Posterior cingulate gyrus (tissue), 11 donors: ENCODE measurements at regions not wholly inside any gene's neighbourhood (a gene's known extent, or its start where the extent isn't known, plus 50 kb on each side); places are given as distances from the start of the nearest gene placed in this dataset.
"Not testable (repeated sequence)": the region's sequence is repeated elsewhere in the genome, so short reads cannot be mapped to it uniquely, and the experiment has no call there.

ENCODE experiments used
- DNase-seq, 10 donors: peaks; one replicate each; pipeline versions ENCODE4 v3.0.0 to v3.0.0-alpha.2; 2020 to 2021; ENCODE audit warnings: mixed read lengths in 3 of 10
- intact Hi-C: fragments of 100-400 bp; cut with DNase I; formaldehyde crosslinking; loops from one replicate; pipeline ENCODE4 v1.15.1; 2023

DNA sequence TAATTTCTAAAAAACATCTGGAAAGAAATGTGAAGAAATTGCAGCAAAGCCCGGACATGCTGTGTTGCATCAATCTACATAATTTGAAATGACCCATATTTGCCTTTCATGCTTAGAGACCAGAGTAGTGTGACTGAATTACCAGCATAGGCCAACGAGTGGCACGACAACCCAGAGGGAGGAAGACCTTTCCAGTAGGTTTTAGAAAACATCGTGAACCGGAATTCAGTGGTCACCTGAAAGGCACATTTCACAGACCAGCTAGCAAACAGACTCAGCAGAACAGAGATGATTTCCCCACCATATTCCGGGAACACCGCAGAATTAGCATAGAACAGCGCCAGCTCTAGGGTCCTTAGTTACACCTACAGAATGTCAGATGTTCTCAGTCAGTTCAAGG is 620.0 kb upstream of the ZNF385D start:
- intact Hi-C loops = no loop called here
- DNase-seq = no peak

GRCh38 chr3:22371607-22372291 is 620.7 kb upstream of the ZNF385D start:
- DNase-seq = peak in 2 of 10 donors; percentile 67 to 75
- intact Hi-C loops = no loop called here

DNA sequence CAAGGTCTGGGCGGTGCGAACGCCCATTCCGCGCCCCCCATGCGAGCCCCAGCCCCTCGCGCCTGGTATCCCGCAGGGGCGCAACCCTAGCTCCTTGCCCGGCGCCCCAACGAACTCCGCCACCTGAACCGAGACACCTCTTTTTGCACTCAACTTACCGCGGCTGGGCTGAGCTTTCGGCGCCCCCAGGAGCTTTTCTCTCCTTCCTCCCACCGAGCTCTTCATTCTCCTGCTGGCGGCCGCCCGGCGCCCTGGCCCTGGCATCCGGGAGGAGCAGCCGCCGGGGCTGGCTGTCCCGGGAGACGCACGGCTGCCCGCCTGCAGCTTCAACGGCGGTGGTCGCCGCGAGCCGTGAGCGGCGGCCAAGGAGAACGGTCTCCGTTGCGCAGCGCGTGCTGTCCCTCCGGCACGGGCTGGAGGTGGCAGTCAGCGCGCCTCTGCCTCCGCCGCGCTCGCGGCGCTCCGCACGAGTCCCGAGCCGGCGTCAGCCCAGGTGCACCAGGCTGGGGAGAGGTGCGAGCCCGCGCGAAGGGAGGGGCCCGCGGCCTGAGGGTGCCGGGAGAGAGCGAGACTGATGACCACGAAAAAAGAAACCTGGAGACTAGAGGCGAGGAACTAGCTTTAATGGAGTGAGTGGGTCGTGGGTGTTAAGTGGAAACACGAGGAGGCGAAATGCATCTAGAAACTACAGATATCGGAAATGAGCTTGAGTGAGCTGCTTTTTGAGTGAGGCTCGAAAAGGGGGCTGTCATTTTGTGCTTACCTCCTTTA is 621.5 kb upstream of the ZNF385D start:
- intact Hi-C loops = no loop called here

DNA sequence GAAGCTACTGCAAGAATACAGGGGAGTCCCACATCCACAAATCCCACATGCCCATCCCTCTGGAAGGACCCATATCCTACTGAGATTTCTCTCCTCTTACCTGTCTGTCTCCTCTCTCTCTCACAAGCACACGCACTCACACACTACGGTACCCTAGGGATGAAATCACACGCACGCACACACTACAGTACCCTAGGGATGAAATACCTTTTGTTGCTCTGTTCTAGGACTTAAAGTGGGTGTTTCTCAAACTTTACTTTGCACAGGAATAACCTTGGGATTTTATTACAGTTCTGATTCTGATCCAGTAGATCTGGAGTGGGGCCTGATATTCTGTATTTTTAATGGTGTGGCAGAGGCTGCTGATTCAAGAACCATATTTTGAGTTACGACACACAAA is 622.2 kb upstream of the ZNF385D start:
- no peak for DNase-seq
- intact Hi-C loops = no loop called here

More for the DNA sequence above, 621.5 kb upstream of the ZNF385D start:
- peak in 6 of 10 donors; percentile 5 to 83 (median 46) for DNase-seq

- no peak for DNase-seq
- intact Hi-C loops = no loop called here
These were observed 622.8 kb upstream of the ZNF385D start for GRCh38 chr3:22373827-22374226.

- no peak for DNase-seq
- intact Hi-C loops = no loop called here
These were observed 626.4 kb upstream of the ZNF385D start for GRCh38 chr3:22377421-22377820.

- intact Hi-C loops = no loop called here
- no peak for DNase-seq
These were observed 627.9 kb upstream of the ZNF385D start for GRCh38 chr3:22378869-22379268.

DNA sequence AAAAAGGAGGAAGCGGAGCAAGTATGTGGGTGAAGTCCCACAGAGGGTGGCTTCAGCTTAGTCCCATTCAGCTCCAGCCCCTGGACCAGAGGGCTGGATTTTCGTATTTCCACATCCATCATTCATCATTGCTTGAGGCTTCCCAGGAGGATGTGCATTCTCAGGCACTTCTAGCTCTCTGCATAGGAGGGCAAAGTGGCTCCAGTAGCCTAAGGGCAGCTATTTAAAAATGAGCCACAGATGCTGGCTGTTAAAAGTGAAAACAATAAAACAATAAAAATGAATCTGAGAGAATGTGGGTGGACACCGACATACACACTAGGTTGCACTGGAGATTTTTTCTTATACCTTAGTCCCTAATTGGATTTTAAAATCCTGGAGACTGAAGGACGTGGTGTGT is 629.2 kb upstream of the ZNF385D start:
- intact Hi-C loops = no loop called here
- no peak for DNase-seq

GRCh38 chr3:22381564-22381963 is 630.6 kb upstream of the ZNF385D start:
- DNase-seq = peak in 6 of 10 donors; percentile 8 to 69 (median 44)
- intact Hi-C loops = not testable (repeated sequence)

- no peak for DNase-seq
- intact Hi-C loops = no loop called here
These were observed 632.3 kb upstream of the ZNF385D start for GRCh38 chr3:22383285-22383684.

DNA sequence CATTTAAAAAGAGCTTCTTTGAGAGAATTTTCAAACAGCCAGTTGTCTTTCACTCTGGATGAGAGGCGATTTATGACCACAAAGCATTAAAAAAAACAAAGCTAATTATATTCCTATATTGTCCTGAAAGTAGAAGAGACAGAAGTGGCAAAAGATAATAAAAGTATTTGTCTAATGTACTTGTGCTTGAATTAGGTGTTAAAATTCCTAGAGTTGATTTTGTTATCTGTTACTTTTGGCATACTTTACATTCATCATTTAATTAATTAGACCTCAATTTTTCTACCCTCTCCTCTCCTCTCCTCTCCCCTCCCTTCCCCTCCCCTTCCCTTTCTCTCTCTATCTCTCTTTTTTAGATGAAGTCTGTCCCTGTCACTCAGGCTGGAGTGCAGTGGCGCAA is 635.1 kb upstream of the ZNF385D start:
- DNase-seq = no peak
- intact Hi-C loops = no loop called here

DNA sequence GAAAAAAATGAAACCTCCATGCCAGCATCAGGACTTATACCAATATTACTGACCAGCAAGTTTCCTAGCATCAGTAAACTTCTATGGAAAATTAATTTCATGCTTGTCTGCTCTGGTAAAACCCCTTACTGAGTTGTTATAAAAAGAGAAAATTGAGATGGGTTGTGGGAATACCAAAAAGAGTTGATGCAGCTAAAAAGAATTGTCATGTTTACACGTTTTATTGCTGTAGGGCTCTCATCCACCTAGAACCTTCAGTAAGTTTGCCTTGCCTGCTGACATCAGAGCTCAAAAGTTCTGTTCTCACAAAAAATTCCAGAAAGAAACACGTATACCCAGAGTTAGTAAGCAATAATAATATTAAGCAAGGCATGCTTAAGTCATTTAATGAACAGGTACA is 641.3 kb upstream of the ZNF385D start:
- no peak for DNase-seq
- intact Hi-C loops = no loop called here

- DNase-seq = no peak
- intact Hi-C loops = no loop called here
These were observed 641.8 kb upstream of the ZNF385D start for GRCh38 chr3:22392859-22393258.

DNA sequence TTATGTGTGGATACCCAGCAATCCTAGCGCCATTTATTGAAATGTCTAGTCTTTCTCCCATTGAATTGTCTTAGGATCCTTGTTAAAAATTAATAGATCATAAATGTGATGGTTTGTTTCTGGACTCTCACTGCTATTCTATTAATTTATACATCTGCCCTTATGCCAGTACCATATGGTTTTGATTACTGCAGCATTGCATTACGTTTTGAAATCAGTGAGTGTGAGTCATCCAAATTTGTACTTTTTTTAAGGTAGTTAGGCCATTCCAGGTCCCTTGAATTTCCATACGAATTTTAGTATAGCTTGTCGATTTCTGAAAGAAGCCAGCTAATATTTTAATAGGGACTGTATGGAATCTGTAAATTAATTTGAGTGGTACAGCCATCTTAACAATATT is 648.6 kb upstream of the ZNF385D start:
- intact Hi-C loops = no loop called here
- no peak for DNase-seq

GRCh38 chr3:22401499-22401898 is 650.5 kb upstream of the ZNF385D start:
- DNase-seq = no peak
- intact Hi-C loops = no loop called here

DNA sequence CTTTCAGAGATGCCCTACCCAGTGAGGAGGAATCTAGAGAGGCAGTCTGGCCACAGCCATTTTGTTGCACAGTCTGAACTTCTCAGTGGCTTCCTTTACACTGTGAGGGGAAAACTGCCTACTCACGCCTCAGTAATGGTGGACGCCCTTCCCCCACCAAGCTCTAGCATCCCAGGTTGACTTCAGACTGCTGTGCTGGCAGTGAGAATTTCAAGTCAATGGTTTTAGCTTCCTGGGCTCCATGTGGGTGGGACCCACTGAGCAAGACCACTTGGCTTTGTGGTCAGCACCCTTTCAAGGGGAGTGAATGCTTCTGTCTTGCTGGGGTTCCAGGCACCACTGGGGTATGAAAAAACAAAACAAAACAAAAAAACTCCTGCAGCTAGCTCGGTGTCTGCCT is 663.2 kb upstream of the ZNF385D start:
- DNase-seq = peak in 1 of 10 donors; percentile 56
- intact Hi-C loops = no loop called here

DNA sequence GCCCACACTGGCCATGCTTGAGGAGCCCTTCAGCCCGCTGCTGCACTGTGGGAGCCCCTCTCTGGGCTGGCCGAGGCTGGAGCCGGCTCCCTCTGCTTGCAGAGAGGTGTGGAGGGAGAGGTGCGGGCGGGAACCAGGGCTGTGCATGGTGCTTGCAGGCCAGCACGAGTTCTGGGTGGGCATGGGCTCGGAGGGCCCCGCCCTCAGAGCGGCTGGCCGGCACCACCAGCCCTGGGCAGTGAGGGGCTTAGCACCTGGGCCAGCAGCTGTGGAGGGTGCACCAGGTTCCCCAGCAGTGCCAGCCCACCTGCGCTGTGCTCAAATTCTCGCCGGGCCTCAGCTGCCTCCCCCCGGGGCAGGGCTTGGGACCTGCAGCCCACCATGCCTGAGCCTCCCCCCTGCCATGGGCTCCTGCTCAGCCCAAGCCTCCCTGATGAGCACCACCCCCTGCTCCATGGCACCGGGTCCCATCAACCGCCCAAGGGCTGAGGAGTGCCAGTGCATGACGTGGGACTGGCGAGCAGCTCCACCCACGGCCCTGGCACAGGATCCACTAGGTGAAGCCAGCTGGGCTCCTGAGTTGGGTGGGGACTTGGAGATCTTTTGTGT is 665.9 kb upstream of the ZNF385D start:
- peak in 2 of 10 donors; percentile 62 to 70 for DNase-seq
- intact Hi-C loops = not testable (repeated sequence)

DNA sequence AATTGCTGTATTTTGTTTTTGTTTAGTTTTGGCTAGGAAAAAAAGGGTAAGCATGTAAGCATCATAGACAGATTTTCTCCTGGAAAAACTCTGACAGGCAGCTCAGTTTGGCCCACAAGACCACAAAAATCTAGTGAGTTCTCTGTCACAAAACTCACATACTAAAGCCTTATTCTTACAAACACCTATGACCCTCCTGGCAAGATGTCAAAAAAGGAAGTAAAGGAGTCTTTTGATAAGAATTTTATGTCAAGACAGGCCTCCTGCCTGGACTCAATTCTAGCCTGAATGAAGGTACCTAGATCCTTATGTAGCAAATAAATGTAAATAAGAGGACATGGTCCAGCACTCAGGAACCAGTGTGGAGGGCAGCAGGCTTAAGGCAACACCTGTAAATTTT is 668.3 kb upstream of the ZNF385D start:
- intact Hi-C loops = no loop called here
- DNase-seq = no peak

DNA sequence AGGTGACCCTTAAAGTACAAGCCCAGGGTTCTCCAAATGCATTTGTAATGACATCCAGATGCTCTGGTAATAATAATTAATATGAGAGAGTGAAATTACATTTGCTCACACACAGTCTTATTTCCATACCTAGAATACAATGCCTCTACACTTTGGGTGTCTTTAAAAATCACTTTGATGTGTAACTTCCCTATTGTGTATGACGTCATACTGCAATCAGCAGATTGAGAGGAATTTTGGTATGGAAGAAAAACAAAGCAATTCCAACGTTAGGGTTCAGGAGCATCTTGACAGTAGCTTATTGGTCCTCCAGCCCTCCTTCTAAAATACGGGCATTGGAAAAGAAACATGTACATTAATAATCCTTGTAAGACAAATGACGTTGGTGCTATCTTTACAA is 670.6 kb upstream of the ZNF385D start:
- intact Hi-C loops = no loop called here
- no peak for DNase-seq

- intact Hi-C loops = no loop called here
These were observed 680.3 kb upstream of the ZNF385D start for GRCh38 chr3:22431334-22431733.

GRCh38 chr3:22439626-22440025 is 688.6 kb upstream of the ZNF385D start:
- DNase-seq = no peak
- intact Hi-C loops = no loop called here

More at GRCh38 chr3:22431334-22431733, 680.3 kb upstream of the ZNF385D start:
- no peak for DNase-seq

DNA sequence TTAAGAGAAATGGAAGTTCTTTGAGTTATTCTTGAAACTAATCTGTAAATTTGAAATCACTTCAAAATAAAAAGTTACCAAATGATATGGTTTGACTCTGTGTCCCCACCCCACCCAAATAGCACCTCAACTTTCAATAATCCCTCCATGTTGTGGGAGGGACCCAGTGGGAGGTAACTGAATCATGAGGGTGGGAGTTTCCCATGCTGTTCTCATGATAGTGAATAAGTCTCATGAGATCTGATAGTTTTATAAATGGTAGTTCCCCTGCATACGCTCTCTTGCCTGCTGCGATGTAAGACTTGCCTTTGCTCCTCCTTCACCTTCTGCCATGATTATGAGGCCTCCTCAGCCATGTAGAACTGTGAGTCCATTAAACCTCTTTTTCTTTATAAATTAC is 690.7 kb upstream of the ZNF385D start:
- intact Hi-C loops = no loop called here

More for the DNA sequence above, 690.7 kb upstream of the ZNF385D start:
- DNase-seq = no peak
